ENCODE measurements at regions not wholly inside any gene's neighbourhood (a gene's known extent, or its start where the extent isn't known, plus 50 kb on each side); places are given as distances from the start of the nearest gene placed in this dataset.

DNA sequence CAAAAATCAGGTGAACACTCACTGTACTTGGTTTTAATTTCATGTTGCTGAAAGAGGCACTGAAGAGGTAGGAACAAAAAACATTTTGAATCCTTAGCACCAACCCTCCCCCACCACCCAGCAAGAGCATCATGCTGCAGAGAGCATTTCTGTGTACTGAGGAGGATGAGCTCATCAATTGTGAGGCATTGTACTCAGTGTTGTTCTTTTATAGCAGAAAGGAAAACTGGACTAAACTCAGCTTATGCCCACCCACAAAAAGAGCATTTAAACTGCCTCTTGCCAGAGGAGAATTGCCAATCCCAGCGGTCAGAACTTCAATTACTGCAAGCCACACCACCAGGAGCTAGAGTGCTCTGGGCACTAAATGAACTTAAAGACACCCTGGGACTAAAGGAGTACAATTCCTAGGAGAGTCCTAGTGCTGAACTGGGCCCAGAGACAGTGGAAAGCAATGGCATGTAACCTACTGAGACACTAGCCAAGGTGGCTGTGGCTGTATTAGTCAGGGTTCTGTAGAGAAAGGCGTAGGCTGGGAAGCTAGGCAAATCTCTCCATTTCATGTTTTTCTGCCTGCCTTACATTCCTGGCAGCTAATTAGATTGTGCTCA lies 280.7 kb upstream of the KLHL4 start:
- DNase-seq (ENCODE audit: insufficient read length, low spot score) = no peak
- no peak for FAIRE-seq
- TF ChIP-seq POLR2A (IDR thresholded peaks at IDR 0.05; ENCODE audit: low read depth, low read length) = no peak

DNA sequence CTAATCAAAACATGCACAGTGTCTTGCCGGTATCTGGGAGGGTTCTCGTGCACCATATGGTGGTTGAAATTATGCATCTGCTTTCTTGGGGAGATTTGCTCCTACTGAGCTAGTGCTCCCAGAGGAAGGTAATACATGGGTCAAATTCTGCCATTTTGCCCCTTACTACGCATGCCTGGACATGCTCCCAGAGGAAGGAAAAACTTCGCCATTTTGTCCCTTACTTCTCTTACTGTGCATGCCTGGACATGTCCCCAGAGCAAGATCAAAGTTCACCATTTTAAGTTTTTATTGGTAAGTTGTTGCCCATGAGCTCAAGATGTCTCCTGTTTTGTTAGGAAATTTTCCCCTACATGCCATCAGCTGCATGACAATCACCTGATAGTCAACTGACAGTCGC lies 252.1 kb upstream of the KLHL4 start:
- no peak for TF ChIP-seq POLR2A (IDR thresholded peaks at IDR 0.05; ENCODE audit: low read depth, low read length)
- FAIRE-seq (no peak), DNase-seq (ENCODE audit: insufficient read length, low spot score) (no peak)

DNA sequence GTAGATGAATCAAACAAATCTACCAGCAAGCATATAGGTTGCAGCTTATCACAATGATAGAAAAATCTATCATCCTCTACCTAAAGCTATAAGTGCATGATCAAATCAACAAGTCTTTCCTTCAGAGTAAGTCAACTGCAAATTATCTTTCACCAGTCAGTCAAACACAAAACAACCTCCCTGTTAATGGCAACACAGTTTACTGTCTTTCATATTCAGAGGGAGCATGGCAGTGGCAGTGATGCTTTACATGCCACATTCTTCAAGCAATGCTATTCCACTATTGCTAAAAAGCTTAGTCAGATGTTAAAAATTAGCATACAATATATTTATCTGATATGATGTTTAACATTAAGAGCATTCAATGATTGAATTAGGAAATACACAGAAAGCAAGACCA lies 245.1 kb upstream of the KLHL4 start:
- DNase-seq (ENCODE audit: insufficient read length, low spot score) (no peak), FAIRE-seq (no peak)
- TF ChIP-seq POLR2A (IDR thresholded peaks at IDR 0.05; ENCODE audit: low read depth, low read length) = no peak

DNA sequence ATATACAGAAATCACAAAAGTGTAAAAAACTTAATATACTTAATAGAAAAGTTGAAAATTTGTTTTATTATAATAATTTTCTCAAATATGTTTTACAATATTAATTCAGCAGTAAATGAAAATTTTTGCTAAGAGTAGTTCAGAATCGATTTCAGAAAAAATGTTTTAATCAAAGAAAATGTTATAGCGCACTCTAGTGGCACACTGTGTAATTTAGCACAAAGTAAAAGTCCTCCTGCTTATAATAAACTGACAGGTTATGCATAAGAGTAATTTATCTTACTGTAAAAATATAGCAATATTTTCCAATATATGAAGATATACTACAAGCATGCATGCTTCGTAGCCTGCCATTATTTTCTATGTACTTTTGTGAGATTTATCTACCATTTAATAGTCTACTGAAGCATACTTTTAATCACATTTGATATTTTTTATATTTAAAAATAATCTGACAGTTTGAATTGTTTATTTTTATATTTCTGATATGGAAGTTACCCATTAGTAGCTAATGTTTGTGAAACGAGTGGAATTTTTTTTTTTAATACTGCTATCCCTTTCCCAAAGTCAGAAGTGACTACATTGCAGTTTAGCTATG lies 217.9 kb upstream of the KLHL4 start:
- no peak for DNase-seq (ENCODE audit: insufficient read length, low spot score)
- no peak for TF ChIP-seq POLR2A (IDR thresholded peaks at IDR 0.05; ENCODE audit: low read depth, low read length)
- no peak for FAIRE-seq

DNA sequence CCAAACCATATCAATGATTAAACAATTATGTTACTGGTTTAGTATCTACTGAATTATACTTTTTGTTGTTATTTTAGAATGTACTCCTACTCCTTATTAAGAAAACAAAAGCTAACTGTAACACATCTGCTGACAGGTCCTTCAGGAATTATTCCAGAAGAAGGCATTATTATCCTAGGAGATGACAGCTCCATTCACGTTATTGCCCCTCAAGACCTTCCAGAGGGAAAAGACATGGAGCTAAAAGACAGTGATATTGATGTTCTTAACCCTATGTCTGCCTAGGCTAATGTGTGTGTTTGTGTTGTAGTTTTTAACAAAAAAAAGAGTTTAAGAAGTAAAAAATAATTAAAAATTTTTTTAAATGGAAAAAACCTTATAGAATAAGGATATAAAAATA lies 206.8 kb upstream of the KLHL4 start:
- no peak for FAIRE-seq
- TF ChIP-seq POLR2A (IDR thresholded peaks at IDR 0.05; ENCODE audit: low read depth, low read length) = no peak
- DNase-seq (ENCODE audit: insufficient read length, low spot score) = no peak

DNA sequence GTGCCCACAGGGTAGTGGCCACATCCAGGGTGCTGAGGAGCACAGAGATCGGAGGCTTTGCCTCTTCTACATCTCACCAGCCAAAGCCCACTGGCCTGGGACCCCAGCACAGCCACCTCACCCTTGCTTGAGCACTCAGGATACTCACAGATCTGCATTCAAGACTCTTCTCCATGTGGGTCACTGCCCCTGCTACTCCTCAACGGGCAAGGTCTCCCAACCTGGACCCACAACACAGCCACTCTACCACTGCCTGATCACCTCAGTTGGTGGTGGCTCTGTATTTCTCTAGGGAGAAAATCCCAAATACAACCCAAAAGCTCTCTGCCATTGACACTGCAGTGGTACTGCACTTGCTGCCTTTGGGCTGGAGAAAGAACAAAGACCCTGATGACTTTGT lies 190.3 kb upstream of the KLHL4 start:
- no peak for FAIRE-seq
- no peak for TF ChIP-seq POLR2A (IDR thresholded peaks at IDR 0.05; ENCODE audit: low read depth, low read length)
- no peak for DNase-seq (ENCODE audit: insufficient read length, low spot score)

DNA sequence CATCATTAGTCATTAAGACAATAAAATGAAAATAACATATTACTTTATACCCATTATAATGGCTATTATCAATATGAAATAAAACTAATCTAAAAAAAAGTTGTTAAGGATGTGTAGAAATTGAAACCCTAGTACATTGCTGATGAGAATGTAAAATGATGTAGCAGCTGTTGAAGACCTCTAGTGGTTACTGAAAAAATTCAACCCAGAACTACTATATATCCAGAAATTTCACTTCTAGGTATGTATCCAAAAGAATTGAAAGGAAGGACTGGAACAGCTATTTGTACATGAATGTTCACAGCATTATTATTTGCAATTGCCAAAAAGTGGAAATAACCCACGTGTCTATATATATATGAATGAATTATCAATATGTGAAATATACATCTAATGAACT lies 180.3 kb upstream of the KLHL4 start:
- no peak for DNase-seq (ENCODE audit: insufficient read length, low spot score)
- no peak for FAIRE-seq
- no peak for TF ChIP-seq POLR2A (IDR thresholded peaks at IDR 0.05; ENCODE audit: low read depth, low read length)

DNA sequence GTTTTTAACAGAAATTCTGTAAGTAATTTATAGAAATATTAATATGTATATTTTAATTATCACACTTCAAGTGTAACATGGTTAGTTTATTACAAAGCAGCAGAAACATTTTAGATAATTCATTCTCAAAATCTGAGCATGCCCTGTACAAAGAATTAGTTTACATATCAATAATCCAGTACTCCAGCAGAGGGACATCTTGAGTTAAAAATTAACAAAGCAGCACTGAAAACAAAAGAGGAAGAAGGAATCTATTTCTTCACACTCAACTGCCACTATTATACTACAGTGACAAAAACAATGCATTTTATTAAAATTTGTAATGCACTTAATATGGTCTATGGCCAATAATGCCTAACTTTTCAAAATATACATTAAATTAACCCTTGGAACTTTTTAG lies 179.1 kb upstream of the KLHL4 start:
- DNase-seq (ENCODE audit: insufficient read length, low spot score) (no peak), FAIRE-seq (no peak)
- no peak for TF ChIP-seq POLR2A (IDR thresholded peaks at IDR 0.05; ENCODE audit: low read depth, low read length)

DNA sequence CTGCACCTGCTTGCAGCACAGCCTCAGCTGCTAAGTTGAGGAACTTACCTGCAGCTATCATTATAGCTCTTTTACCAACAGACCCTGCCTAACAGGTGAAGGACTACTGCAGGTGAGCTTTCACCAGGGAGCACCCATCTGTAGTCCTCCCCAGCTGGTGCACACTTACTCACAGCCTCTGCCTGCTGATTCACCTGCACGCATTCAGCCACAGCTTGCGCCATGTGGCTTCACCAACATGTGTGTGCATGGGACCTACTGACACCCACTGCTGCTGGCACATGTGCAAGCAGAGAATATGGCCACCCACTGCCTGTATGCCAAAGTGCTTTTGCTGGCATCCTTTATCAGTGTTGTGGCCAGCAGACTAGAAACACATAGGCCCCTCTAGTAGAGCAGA lies 146.7 kb upstream of the KLHL4 start:
- no peak for TF ChIP-seq POLR2A (IDR thresholded peaks at IDR 0.05; ENCODE audit: low read depth, low read length)
- FAIRE-seq (no peak), DNase-seq (ENCODE audit: insufficient read length, low spot score) (no peak)

DNA sequence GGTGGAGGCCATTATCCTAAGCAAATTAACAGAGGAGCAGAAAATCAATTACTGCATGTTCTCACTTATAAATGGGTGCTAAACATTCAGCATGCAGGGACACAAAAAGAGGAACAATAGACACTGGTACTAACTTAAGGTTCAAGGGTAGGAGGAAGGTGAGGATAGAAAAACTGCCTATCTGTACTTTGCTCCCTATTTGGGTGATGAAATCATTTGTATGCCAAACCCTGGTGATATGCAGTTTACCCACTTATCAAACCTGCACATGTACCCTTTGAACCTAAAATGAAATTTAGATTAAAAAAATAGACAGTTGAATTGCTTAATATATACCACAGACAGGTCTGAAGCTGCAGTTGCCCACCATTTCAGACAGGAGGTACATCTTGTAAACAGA lies 143.3 kb upstream of the KLHL4 start:
- no peak for FAIRE-seq
- TF ChIP-seq POLR2A (IDR thresholded peaks at IDR 0.05; ENCODE audit: low read depth, low read length) = no peak
- DNase-seq (ENCODE audit: insufficient read length, low spot score) = no peak

DNA sequence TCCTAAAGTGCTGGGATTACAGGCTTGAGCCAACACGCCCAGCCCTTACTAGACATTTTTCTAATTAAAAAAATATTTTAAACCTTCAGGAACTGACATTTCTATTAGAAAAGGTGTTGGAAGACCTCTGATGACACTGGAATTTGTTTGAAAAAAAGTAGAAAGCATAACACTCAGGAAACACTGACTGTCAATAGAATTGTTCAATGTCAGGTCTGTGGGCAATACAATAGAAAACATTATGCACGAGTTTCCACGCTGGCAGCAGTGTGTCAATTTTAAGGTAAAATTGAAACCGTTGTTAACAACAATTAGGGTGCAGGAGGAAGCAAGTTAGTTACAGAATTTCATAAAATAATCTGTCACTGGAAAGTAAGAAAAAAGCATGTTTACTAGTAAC lies 140.7 kb upstream of the KLHL4 start:
- DNase-seq (ENCODE audit: insufficient read length, low spot score) (no peak), FAIRE-seq (no peak)
- no peak for TF ChIP-seq POLR2A (IDR thresholded peaks at IDR 0.05; ENCODE audit: low read depth, low read length)

DNA sequence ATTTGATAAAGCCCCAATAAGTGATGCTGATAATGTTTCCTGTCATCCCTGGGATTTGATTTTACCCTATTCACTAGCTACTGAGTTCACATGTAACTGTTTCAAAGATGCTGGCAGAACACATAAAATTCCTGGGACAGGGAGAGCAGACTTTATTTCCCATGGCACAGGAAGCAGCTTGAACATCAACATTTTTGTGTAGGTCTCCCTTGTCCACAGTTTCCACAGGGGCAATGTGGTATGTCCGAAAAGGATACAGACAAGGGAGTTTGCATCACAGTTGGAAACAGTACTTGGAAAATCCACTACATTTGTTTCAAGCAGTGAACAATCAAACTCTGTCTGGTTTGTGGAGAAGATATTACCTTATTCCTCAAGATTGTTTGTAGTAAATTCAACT lies 129.2 kb upstream of the KLHL4 start:
- no peak for DNase-seq (ENCODE audit: insufficient read length, low spot score)
- no peak for TF ChIP-seq POLR2A (IDR thresholded peaks at IDR 0.05; ENCODE audit: low read depth, low read length)
- no peak for FAIRE-seq

DNA sequence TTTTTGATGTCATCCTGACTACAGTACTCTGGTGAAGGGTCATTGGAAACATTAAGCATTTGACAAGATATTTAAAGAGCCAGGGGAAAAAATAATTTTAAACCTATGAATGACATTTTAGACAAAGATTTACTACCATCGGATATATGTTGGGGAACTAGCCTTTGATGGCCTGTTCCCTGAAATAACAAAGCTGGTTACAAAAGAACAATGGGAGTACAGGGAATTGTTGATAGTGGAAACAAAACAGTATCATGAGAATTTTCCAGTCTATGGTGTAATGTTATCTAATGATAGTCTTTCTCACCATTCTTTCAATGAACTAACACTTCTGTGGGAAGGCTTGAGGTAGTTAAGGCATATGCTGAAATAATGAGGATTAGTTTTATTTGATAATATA lies 125.9 kb upstream of the KLHL4 start:
- no peak for DNase-seq (ENCODE audit: insufficient read length, low spot score)
- no peak for FAIRE-seq
- no peak for TF ChIP-seq POLR2A (IDR thresholded peaks at IDR 0.05; ENCODE audit: low read depth, low read length)

DNA sequence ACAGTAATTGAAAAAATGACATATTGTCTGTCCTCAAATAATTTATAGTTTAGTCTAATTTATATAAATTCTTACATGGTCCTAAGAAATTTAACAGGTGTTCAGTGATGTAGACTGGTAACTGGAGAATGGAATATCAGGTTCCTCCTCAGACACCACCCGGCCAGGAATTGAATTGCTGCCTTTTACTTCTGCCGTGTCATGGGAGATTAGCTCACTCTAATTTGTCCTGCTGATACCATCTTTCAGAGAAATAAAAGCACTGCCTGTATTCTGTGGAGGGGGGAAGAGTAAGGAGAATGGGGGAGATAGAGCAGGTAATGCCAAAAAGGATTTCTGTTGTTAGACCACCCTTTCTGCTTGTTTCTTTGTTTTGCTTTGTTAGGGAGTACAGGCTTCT lies 125.2 kb upstream of the KLHL4 start:
- no peak for FAIRE-seq
- DNase-seq (ENCODE audit: insufficient read length, low spot score) = no peak
- no peak for TF ChIP-seq POLR2A (IDR thresholded peaks at IDR 0.05; ENCODE audit: low read depth, low read length)

DNA sequence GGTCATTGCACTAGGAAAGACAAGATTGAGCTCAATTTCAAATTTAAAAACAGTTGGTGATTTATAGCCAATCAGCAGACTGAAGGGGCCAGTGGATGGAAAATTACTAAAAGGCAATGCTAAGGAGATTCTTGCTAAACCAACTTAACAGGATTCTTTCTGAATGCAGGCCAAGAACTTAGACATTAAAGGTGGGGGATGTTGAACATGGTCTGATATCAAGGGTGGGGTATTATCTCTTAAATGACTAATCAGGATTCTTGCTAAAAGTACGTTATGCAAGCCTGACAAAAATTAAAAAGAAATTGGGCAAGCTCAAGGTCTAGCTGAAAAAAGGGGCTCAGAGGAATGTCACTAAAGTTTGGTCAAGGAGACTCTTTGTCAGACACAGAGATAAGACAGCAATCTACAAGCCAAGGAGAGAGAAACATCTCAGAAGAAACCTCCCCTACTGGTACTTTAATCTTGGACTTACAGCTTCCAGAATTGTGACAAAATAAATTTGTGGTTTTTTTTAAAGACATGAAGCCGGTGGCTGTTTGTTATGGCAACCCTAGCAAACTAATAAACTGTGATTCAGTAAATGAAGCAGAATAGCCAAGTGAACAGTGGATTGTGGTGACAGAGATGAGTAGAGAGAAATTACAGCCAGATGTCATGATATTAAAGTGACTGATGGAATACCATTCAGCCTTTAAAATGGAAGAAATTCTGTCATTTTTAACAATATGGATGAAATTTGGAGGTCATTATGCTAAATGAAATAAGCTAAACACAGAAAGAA lies 120.3 kb upstream of the KLHL4 start:
- DNase-seq (ENCODE audit: insufficient read length, low spot score) (no peak), FAIRE-seq (no peak)
- no peak for TF ChIP-seq POLR2A (IDR thresholded peaks at IDR 0.05; ENCODE audit: low read depth, low read length)

All from H54 (cell line).